ENCODE measurements at regions not wholly inside any gene's neighbourhood (a gene's known extent, or its start where the extent isn't known, plus 50 kb on each side); places are given as distances from the start of the nearest gene placed in this dataset.

- Histone ChIP-seq H3K9me3 (replicated peaks; ENCODE audit: insufficient read depth, low read length) (no peaks in the 10 kb centered on the region), H4K20me1 (ENCODE audit: insufficient read depth, low read length) (no peaks in the 10 kb centered on the region), H3K4me3 (ENCODE audit: low read length) (no peak overlapping the region)
Measured at GRCh38 chr2:82256983-82257632, 1952.6 kb upstream of the LRRTM1 start.

GRCh38 chr2:82256288-82256687 lies 1951.7 kb upstream of the LRRTM1 start:
- Histone ChIP-seq H3K27me3 (replicated peaks; ENCODE audit: insufficient read depth, low read length) (no peaks in the 10 kb centered on the region), H2AFZ (ENCODE audit: low read length) (no peak overlapping the region), H3K36me3 (replicated peaks; ENCODE audit: insufficient read depth, low read length) (no peaks in the 10 kb centered on the region), H3K4me2 (ENCODE audit: low read depth, low read length) (no peak overlapping the region), H3K27ac (ENCODE audit: low read length) (no peak overlapping the region), H3K9ac (ENCODE audit: low read length) (no peak overlapping the region), H3K4me1 (ENCODE audit: low read length) (no peaks in the 10 kb centered on the region), H3F3A (ENCODE audit: insufficient read depth, low read length) (no peaks in the 10 kb centered on the region), H3K79me2 (ENCODE audit: low read length) (no peaks in the 10 kb centered on the region), H3K4me3 (ENCODE audit: low read length) (no peak overlapping the region), H3K9me3 (replicated peaks; ENCODE audit: insufficient read depth, low read length) (no peaks in the 10 kb centered on the region), H3K9me2 (replicated peaks; ENCODE audit: insufficient read depth, low read length) (no peaks in the 10 kb centered on the region), H4K20me1 (ENCODE audit: insufficient read depth, low read length) (no peaks in the 10 kb centered on the region)
- TF ChIP-seq EZH2 (optimal IDR thresholded peaks at IDR 0.05; ENCODE audit: low read depth, low read length): no peak
- TF ChIP-seq CTCF (IDR thresholded peaks at IDR 0.05; ENCODE audit: low read length): no peak
- TF ChIP-seq EZH2phosphoT487 (IDR thresholded peaks at IDR 0.05; ENCODE audit: low read length): no peak
- DNase-seq: no peak

More at GRCh38 chr2:82256983-82257632, 1952.6 kb upstream of the LRRTM1 start:
- no peak overlapping the region for H3K27ac ChIP-seq (ENCODE audit: low read length)
- no peaks in the 10 kb centered on the region for H3K36me3 ChIP-seq (replicated peaks; ENCODE audit: insufficient read depth, low read length)
- H3K27me3 ChIP-seq (replicated peaks; ENCODE audit: insufficient read depth, low read length): no peaks in the 10 kb centered on the region
- no peak overlapping the region for H3K9ac ChIP-seq (ENCODE audit: low read length)
- no peak overlapping the region for H2AFZ ChIP-seq (ENCODE audit: low read length)
- DNase-seq: no peak
- H3K4me2 ChIP-seq (ENCODE audit: low read depth, low read length): no peak overlapping the region
- no peaks in the 10 kb centered on the region for H3K9me2 ChIP-seq (replicated peaks; ENCODE audit: insufficient read depth, low read length)
- no peak for TF ChIP-seq EZH2phosphoT487 (IDR thresholded peaks at IDR 0.05; ENCODE audit: low read length)
- TF ChIP-seq CTCF (IDR thresholded peaks at IDR 0.05; ENCODE audit: low read length): no peak
- no peak for TF ChIP-seq EZH2 (optimal IDR thresholded peaks at IDR 0.05; ENCODE audit: low read depth, low read length)
- H3K4me1 ChIP-seq (ENCODE audit: low read length): no peaks in the 10 kb centered on the region
- no peaks in the 10 kb centered on the region for H3K79me2 ChIP-seq (ENCODE audit: low read length)
- no peaks in the 10 kb centered on the region for H3F3A ChIP-seq (ENCODE audit: insufficient read depth, low read length)

GRCh38 chr2:82254728-82255127 lies 1950.2 kb upstream of the LRRTM1 start:
- Histone ChIP-seq H3K79me2 (ENCODE audit: low read length) (no peaks in the 10 kb centered on the region), H3K4me2 (ENCODE audit: low read depth, low read length) (no peak overlapping the region), H3F3A (ENCODE audit: insufficient read depth, low read length) (no peaks in the 10 kb centered on the region), H3K36me3 (replicated peaks; ENCODE audit: insufficient read depth, low read length) (no peaks in the 10 kb centered on the region), H2AFZ (ENCODE audit: low read length) (no peak overlapping the region), H3K9me3 (replicated peaks; ENCODE audit: insufficient read depth, low read length) (no peaks in the 10 kb centered on the region), H3K4me3 (ENCODE audit: low read length) (no peak overlapping the region), H3K27me3 (replicated peaks; ENCODE audit: insufficient read depth, low read length) (no peaks in the 10 kb centered on the region), H3K9ac (ENCODE audit: low read length) (no peak overlapping the region), H4K20me1 (ENCODE audit: insufficient read depth, low read length) (no peaks in the 10 kb centered on the region), H3K4me1 (ENCODE audit: low read length) (no peaks in the 10 kb centered on the region), H3K27ac (ENCODE audit: low read length) (no peak overlapping the region), H3K9me2 (replicated peaks; ENCODE audit: insufficient read depth, low read length) (no peaks in the 10 kb centered on the region)
- no peak for DNase-seq
- no peak for TF ChIP-seq CTCF (IDR thresholded peaks at IDR 0.05; ENCODE audit: low read length)
- TF ChIP-seq EZH2 (optimal IDR thresholded peaks at IDR 0.05; ENCODE audit: low read depth, low read length): no peak
- TF ChIP-seq EZH2phosphoT487 (IDR thresholded peaks at IDR 0.05; ENCODE audit: low read length): no peak
